Rectal smooth muscle tissue (tissue), 1 donor: ENCODE measurements at regions not wholly inside any gene's neighbourhood (a gene's known extent, or its start where the extent isn't known, plus 50 kb on each side); places are given as distances from the start of the nearest gene placed in this dataset.

Source experiments
- H3K27ac ChIP-seq: one replicate; pipeline ENCODE4 v1.7.0; 2013; ENCODE audit warnings: low read depth, low read length, inconsistent platforms
- H3K27me3 ChIP-seq: one replicate; pipeline ENCODE4 v1.7.0; 2013; ENCODE audit warnings: low read length; ENCODE audit not compliant: control insufficient read depth, insufficient read depth
- H3K36me3 ChIP-seq: one replicate; pipeline ENCODE4 v1.7.0; 2013; ENCODE audit warnings: low read length; ENCODE audit not compliant: control insufficient read depth, insufficient read depth
- H3K4me1 ChIP-seq: one replicate; pipeline ENCODE4 v1.7.0; 2013; ENCODE audit warnings: low read length; ENCODE audit not compliant: control insufficient read depth, insufficient read depth
- H3K4me3 ChIP-seq: one replicate; pipeline ENCODE4 v1.7.0; 2013; ENCODE audit warnings: low read length
- H3K9ac ChIP-seq: one replicate; pipeline ENCODE4 v1.7.0; 2013; ENCODE audit warnings: low read length

DNA sequence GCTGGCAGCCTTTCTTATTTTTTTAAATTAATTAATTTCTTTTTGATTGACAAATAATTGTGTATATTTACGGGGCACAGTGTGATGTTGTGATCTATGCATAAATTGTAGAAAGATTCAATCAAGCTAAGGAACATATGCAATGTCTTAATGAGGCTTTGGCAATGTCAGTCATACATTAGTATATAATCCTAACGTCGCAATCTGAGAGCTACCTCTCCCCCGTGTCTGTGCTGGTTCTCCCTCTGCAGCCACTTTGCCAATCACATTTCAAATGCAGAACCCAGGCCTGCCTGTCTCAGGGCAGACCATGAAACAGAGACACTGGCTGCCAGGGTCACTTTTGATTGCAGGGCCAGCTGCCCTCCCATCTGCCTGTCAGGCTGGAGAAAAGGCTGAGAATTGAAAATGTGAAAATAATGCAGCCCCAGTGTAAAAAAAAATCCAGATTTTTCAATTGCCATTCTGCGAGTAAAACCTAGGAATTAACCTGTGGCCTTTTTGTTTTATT lies 56.3 kb downstream of the SLC24A2 start:
- no peak overlapping the region for H3K27ac ChIP-seq
- H3K36me3 ChIP-seq: no peaks in the 10 kb centered on the region

GRCh38 chr9:19728101-19728500 lies 60.7 kb downstream of the SLC24A2 start:
- H3K27me3 ChIP-seq: no peaks in the 10 kb centered on the region
- no peak overlapping the region for H3K4me3 ChIP-seq
- H3K27ac ChIP-seq: no peak overlapping the region
- no peaks in the 10 kb centered on the region for H3K4me1 ChIP-seq
- no peak overlapping the region for H3K9ac ChIP-seq
- H3K36me3 ChIP-seq: no peaks in the 10 kb centered on the region

More for the DNA sequence above, 56.3 kb downstream of the SLC24A2 start:
- H3K27me3 ChIP-seq: no peaks in the 10 kb centered on the region
- H3K4me3 ChIP-seq: no peak overlapping the region
- H3K4me1 ChIP-seq: no peaks in the 10 kb centered on the region
- no peak overlapping the region for H3K9ac ChIP-seq

DNA sequence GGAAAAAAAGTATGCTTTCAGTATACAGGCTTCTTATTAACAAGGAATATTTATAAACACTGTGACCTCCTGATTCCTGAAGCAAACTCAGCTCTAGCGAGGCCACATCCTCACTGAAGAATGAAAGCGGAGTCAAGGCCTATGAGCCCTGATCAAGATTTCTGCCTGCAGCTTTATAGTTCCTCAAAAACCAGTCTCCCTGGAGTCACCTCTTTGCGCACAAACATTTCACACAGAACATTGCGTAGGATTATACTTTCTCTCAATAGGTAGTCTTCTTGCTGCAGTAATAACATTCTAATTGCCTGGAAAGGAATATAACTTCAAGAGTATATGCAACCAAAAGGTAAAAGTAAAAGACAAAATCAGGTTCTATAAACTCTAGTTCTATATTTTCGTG lies 62.9 kb downstream of the SLC24A2 start:
- no peak overlapping the region for H3K4me3 ChIP-seq
- H3K9ac ChIP-seq: no peak overlapping the region
- no peaks in the 10 kb centered on the region for H3K4me1 ChIP-seq
- H3K27ac ChIP-seq: no peak overlapping the region
- no peaks in the 10 kb centered on the region for H3K36me3 ChIP-seq
- H3K27me3 ChIP-seq: no peaks in the 10 kb centered on the region

- no peaks in the 10 kb centered on the region for H3K36me3 ChIP-seq
- H3K27ac ChIP-seq: no peak overlapping the region
- no peak overlapping the region for H3K9ac ChIP-seq
- H3K4me1 ChIP-seq: no peaks in the 10 kb centered on the region
- no peak overlapping the region for H3K4me3 ChIP-seq
- H3K27me3 ChIP-seq: no peaks in the 10 kb centered on the region
These were observed 68.5 kb downstream of the SLC24A2 start for GRCh38 chr9:19720377-19720776.

- H3K36me3 ChIP-seq: no peaks in the 10 kb centered on the region
- no peaks in the 10 kb centered on the region for H3K27me3 ChIP-seq
- no peak overlapping the region for H3K9ac ChIP-seq
- H3K4me3 ChIP-seq: no peak overlapping the region
- H3K4me1 ChIP-seq: no peaks in the 10 kb centered on the region
- no peak overlapping the region for H3K27ac ChIP-seq
These were observed 85.1 kb downstream of the SLC24A2 start for GRCh38 chr9:19703702-19704101.

DNA sequence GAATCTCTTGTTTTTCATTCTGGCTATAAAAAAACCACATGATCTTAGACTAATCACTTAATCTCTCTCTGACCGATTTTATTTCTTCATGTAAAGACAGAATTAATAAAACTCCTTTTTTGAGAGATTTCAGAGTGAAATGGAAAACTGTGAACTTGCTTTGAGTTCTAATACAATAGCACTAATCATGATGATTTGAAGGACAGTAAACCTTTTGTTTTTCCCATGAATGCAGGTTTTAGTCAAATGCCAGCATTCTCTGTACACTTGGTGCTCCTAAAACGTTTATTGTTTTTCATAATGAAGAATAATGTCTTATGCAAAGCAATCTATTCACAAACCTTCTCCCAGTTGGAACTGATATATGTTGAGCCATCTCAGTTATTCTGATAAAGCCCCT lies 86.8 kb downstream of the SLC24A2 start:
- Histone ChIP-seq H3K4me1 (no peaks in the 10 kb centered on the region), H3K9ac (no peak overlapping the region), H3K36me3 (no peaks in the 10 kb centered on the region), H3K27ac (no peak overlapping the region), H3K4me3 (no peak overlapping the region), H3K27me3 (no peaks in the 10 kb centered on the region)

GRCh38 chr9:19701274-19701673 lies 87.6 kb downstream of the SLC24A2 start:
- no peaks in the 10 kb centered on the region for H3K4me1 ChIP-seq
- H3K9ac ChIP-seq: no peak overlapping the region
- no peaks in the 10 kb centered on the region for H3K27me3 ChIP-seq
- H3K36me3 ChIP-seq: no peaks in the 10 kb centered on the region
- H3K4me3 ChIP-seq: no peak overlapping the region
- no peak overlapping the region for H3K27ac ChIP-seq

DNA sequence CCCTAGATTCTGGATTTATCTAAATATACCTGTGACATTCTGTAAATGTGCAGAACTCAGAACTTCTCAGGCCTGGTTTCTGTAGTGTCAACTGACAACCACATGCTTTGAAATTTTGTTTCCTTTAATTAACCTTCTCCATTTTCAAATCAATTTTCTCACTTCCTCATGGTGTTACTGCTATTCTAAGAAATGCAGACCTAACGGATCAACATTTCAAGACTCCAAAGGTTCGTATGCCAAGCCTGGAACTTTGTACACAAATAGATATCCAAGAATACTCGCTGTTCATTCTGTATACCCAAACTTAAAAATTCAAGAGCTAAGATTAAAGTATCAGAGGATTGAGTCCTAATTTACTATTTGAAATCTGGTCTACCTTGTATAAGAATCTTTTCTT lies 88.1 kb downstream of the SLC24A2 start:
- H3K27ac ChIP-seq: no peak overlapping the region

DNA sequence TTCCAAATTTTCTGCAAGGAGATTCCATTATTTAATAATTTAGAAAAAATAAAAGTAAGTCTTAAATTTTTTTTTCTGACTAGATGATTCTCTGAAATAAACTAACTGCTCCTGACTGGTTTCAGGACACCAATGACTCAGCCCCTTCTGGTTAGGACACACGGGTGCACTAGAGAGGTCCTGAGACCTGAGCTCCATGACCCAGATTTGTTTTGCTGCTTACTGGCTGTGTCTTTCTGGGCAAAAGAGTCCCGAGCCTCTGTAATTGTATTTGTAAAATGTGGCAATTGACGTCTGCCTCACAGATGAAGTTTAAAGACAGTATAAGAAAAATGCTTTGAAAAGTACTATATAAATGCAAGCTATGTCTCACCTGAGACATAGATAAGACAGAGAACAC lies 89.1 kb downstream of the SLC24A2 start:
- Histone ChIP-seq H3K27me3 (no peaks in the 10 kb centered on the region), H3K4me3 (no peak overlapping the region), H3K27ac (no peak overlapping the region), H3K4me1 (no peaks in the 10 kb centered on the region), H3K9ac (no peak overlapping the region), H3K36me3 (no peaks in the 10 kb centered on the region)

More for the DNA sequence above, 88.1 kb downstream of the SLC24A2 start:
- Histone ChIP-seq H3K9ac (no peak overlapping the region), H3K36me3 (no peaks in the 10 kb centered on the region), H3K4me1 (no peaks in the 10 kb centered on the region), H3K27me3 (no peaks in the 10 kb centered on the region), H3K4me3 (no peak overlapping the region)

GRCh38 chr9:19698960-19699359 lies 89.9 kb downstream of the SLC24A2 start:
- no peaks in the 10 kb centered on the region for H3K4me1 ChIP-seq
- H3K4me3 ChIP-seq: no peak overlapping the region
- no peak overlapping the region for H3K27ac ChIP-seq
- no peaks in the 10 kb centered on the region for H3K36me3 ChIP-seq
- H3K9ac ChIP-seq: no peak overlapping the region
- no peaks in the 10 kb centered on the region for H3K27me3 ChIP-seq

DNA sequence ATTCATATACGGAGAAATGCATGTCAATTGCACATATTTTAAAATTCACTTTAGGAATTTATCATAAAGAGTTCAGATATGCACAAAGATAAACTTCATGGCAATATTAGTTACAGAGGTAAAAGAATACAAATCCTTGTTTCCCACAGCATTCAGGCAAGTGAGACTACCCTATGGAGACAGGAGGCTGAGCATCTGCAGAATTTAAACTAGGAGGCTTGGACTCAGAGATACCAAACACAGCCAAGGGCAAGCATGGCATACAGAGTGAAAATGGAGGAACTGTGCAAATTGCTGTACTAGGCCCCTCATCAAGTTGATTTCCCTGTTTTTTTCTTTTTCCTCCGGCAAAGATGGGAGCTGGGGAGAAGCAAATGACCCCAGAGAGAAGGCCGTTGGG lies 94.2 kb downstream of the SLC24A2 start:
- no peak overlapping the region for H3K27ac ChIP-seq
- H3K4me1 ChIP-seq: no peaks in the 10 kb centered on the region
- H3K27me3 ChIP-seq: no peaks in the 10 kb centered on the region
- no peaks in the 10 kb centered on the region for H3K36me3 ChIP-seq
- no peak overlapping the region for H3K4me3 ChIP-seq
- no peak overlapping the region for H3K9ac ChIP-seq

DNA sequence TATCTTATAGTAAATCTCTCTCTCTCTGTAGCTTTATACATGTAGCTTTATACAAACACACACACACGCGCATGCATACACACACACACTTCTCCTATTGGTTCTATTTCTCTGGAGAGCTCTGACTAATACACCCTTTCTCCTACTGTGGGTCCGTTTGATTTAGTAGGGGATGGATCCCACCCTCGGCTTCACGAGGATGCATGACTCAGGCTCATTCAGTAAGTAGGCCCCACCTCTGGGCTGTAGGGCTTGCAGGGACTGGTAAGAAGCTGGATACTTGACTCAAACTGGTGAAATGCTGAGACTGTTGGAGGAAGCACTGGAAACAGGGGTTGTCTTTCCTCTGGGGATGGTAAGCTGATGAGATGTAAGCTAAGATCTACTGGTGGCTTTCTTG lies 98.7 kb downstream of the SLC24A2 start:
- Histone ChIP-seq H3K27me3 (no peaks in the 10 kb centered on the region), H3K4me3 (no peak overlapping the region), H3K36me3 (no peaks in the 10 kb centered on the region), H3K27ac (no peak overlapping the region), H3K9ac (no peak overlapping the region), H3K4me1 (no peaks in the 10 kb centered on the region)

DNA sequence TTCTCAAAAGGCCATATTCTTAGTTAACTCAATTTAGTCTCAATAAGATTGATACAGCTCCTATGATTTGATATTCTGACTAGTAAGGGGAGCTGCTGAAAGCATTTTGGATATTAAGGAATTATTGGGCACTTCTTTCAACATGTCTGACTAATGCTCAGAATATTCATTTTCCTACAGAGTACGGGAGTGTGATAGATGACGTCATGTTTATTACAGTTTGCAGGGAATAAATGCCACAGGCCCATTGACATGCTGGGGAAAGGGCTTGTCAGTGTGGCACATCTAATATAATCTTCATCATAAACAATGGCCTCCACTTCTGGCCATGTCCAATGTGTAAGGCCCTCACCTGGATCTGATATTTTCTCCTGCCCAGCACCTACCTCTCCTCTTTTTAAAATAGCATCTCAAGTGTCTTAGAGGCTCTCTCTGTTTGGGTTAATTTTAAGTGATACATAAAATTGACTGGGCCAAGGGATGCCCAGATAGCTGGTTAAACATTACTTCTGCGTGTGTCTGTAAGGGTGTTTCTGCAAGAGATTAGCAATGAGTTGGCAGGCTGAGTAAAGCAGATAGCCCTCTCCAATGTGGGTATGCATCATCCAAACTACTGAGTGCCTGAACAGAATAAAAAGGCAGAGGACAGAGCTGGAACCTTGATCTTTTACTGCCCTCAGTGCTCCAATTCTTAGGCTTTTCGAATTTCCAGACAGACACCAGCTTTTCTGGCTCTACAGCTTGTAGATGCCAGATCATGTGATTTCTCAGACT lies 99.3 kb downstream of the SLC24A2 start:
- H3K27ac ChIP-seq: no peak overlapping the region
- no peak overlapping the region for H3K9ac ChIP-seq
- H3K4me3 ChIP-seq: no peak overlapping the region
- H3K27me3 ChIP-seq: no peaks in the 10 kb centered on the region
- no peaks in the 10 kb centered on the region for H3K4me1 ChIP-seq
- H3K36me3 ChIP-seq: no peaks in the 10 kb centered on the region
